DND-41 (cell line): ENCODE measurements at regions not wholly inside any gene's neighbourhood (a gene's known extent, or its start where the extent isn't known, plus 50 kb on each side); places are given as distances from the start of the nearest gene placed in this dataset.

ENCODE experiments used
- CTCF ChIP-seq: IDR thresholded peaks from 2 replicates; pipeline ENCODE4 v1.5.1; 2012; ENCODE audit warnings: borderline replicate concordance, low read length, moderate library complexity, mild to moderate bottlenecking; ENCODE audit not compliant: poor library complexity, severe bottlenecking; ENCODE audit errors: extremely low read depth
- EZH2 ChIP-seq: IDR thresholded peaks from 3 replicates; pipeline ENCODE4 v1.6.1; 2012; ENCODE audit warnings: borderline replicate concordance, low read depth, mild to moderate bottlenecking, moderate library complexity, low read length, inconsistent platforms; ENCODE audit not compliant: severe bottlenecking

- TF ChIP-seq CTCF (no peak), EZH2 (no peak)
Measured at GRCh38 chrY:8326944-8327343, 1010.3 kb upstream of the TSPY4 start.
